Testis (tissue), 2 donors: ENCODE measurements at regions not wholly inside any gene's neighbourhood (a gene's known extent, or its start where the extent isn't known, plus 50 kb on each side); places are given as distances from the start of the nearest gene placed in this dataset.

Source experiments
- DNase-seq: peaks from one replicate; pipeline ENCODE4 v3.0.0-alpha.2; 2019
- H3K27ac ChIP-seq, 2 donors: fragments of 200-600 bp; sonication (generic); one replicate each; pipeline ENCODE4 v1.5.1; 2019
- H3K27me3 ChIP-seq: fragments of 200-600 bp; sonication (generic); one replicate; pipeline ENCODE4 v1.5.1; 2019
- H3K36me3 ChIP-seq: fragments of 200-600 bp; sonication (generic); one replicate; pipeline ENCODE4 v1.5.1; 2017; ENCODE audit warnings: low read depth; ENCODE audit errors: missing control alignments
- H3K4me1 ChIP-seq: fragments of 200-600 bp; sonication (generic); one replicate; pipeline ENCODE4 v1.5.1; 2019
- H3K4me3 ChIP-seq, 2 donors: fragments of 200-600 bp; sonication (generic); one replicate each; pipeline ENCODE4 v1.5.1; 2017 to 2019
- H3K9me3 ChIP-seq: fragments of 200-600 bp; sonication (generic); one replicate; pipeline ENCODE4 v1.5.1; 2017
- CTCF ChIP-seq, 3 experiments: fragments of 450-650 bp in 2 of 3; fragments of 200-600 bp in 1 of 3; sonication (generic) in 1 of 3; IDR thresholded peaks; one replicate each; pipeline ENCODE4 v1.5.1; 2016 to 2019; ENCODE audit warnings: antibody characterized with exemption in 3 of 3, mild to moderate bottlenecking in 2 of 3, moderate library complexity in 1 of 3
- POLR2A ChIP-seq: fragments of 450-650 bp; IDR thresholded peaks from one replicate; pipeline ENCODE4 v1.6.1; 2017; ENCODE audit warnings: antibody characterized with exemption, mild to moderate bottlenecking, moderate library complexity
- WGBS, 2 donors: methylation state at CpG; one replicate each; pipeline ENCODE4 v1.1.5; 2018; 5-methylcytosine and 5-hydroxymethylcytosine counted together
- intact Hi-C: fragments of 100-400 bp; cut with DNase I; formaldehyde crosslinking; loops from one replicate; pipeline ENCODE4 v1.15.1; 2023; ENCODE audit warnings: low total_unique reads

GRCh38 chr16:65786916-65787315 lies 579.6 kb upstream of the CDH5 start:
- Histone ChIP-seq H3K36me3 (no peaks in the 10 kb centered on the region), H3K4me3 (no peak overlapping the region), H3K4me1 (no peaks in the 10 kb centered on the region), H3K27me3 (no peaks in the 10 kb centered on the region), H3K27ac (no peak overlapping the region), H3K9me3 (no peaks in the 10 kb centered on the region)
- intact Hi-C loops = no loop called here
- WGBS, 2 donors = 15 to 33% methylated on average over 4 to 5 of the region's 5 CpGs
- no peak for DNase-seq
- no peak for TF ChIP-seq CTCF (IDR thresholded peaks at IDR 0.05)

GRCh38 chr16:65783709-65784474 lies 582.6 kb upstream of the CDH5 start:
- no peak overlapping the region for H3K4me3 ChIP-seq
- intact Hi-C loops = no loop called here
- DNase-seq = no peak
- WGBS, 2 donors = 63 to 71% methylated on average over 6 to 7 of the region's 7 CpGs
- no peaks in the 10 kb centered on the region for H3K27me3 ChIP-seq
- H3K4me1 ChIP-seq = no peaks in the 10 kb centered on the region
- TF ChIP-seq CTCF (IDR thresholded peaks at IDR 0.05) = no peak
- H3K9me3 ChIP-seq = no peaks in the 10 kb centered on the region
- no peaks in the 10 kb centered on the region for H3K36me3 ChIP-seq
- no peak overlapping the region for H3K27ac ChIP-seq

- 78 to 79% methylated on average over 13 of the region's 13 CpGs for WGBS, 2 donors
- TF ChIP-seq CTCF (IDR thresholded peaks at IDR 0.05) (no peak), POLR2A (no peak)
- H3K4me1 ChIP-seq = no peaks in the 10 kb centered on the region
These were observed 583.6 kb upstream of the CDH5 start for GRCh38 chr16:65782611-65783600.

GRCh38 chr16:65781855-65782254 lies 584.6 kb upstream of the CDH5 start:
- H3K9me3 ChIP-seq = no peaks in the 10 kb centered on the region
- no peaks in the 10 kb centered on the region for H3K4me1 ChIP-seq
- intact Hi-C loops = no loop called here
- no peaks in the 10 kb centered on the region for H3K27me3 ChIP-seq
- DNase-seq = no peak
- H3K36me3 ChIP-seq = no peaks in the 10 kb centered on the region
- H3K4me3 ChIP-seq = no peak overlapping the region
- H3K27ac ChIP-seq = no peak overlapping the region
- TF ChIP-seq POLR2A (no peak), CTCF (IDR thresholded peaks at IDR 0.05) (no peak)

More at GRCh38 chr16:65782611-65783600, 583.6 kb upstream of the CDH5 start:
- H3K27ac ChIP-seq = no peak overlapping the region
- no peaks in the 10 kb centered on the region for H3K9me3 ChIP-seq
- DNase-seq = no peak
- H3K27me3 ChIP-seq = no peaks in the 10 kb centered on the region
- H3K4me3 ChIP-seq = no peak overlapping the region
- intact Hi-C loops = no loop called here
- H3K36me3 ChIP-seq = no peaks in the 10 kb centered on the region
